HG03432 (cell line): ENCODE measurements at regions not wholly inside any gene's neighbourhood (a gene's known extent, or its start where the extent isn't known, plus 50 kb on each side); places are given as distances from the start of the nearest gene placed in this dataset.

Experiments
- ATAC-seq: cut with Tn5 transposase; IDR thresholded peaks from one replicate; pipeline ENCODE4 v1.9.1; 2021; ENCODE audit warnings: mild to moderate bottlenecking, moderate library complexity; ENCODE audit not compliant: unreplicated experiment

GRCh38 chr13:61039302-61039701, 376.3 kb downstream of the PCDH20 start:
- no peak for ATAC-seq

DNA sequence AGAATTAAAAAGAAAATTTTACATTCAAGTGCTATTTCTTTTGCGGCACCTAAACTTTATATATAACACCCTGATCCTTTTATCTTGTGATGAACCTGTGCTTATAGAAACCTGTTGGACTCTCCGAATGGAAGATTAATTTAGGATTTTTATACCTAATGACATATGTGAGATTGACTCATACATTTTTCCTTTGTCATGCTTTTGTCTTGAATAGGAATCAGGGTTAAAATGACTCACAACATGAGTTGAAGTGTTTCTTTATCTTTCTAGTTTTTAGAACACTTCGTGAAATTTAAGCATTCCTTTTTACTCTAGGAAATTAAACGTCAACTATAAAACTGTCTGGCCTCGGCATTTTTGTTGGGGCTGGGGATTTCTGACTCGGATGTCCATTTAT, 378.9 kb downstream of the PCDH20 start:
- no peak for ATAC-seq

GRCh38 chr13:61030445-61030844, 385.2 kb downstream of the PCDH20 start:
- ATAC-seq, result no peak

DNA sequence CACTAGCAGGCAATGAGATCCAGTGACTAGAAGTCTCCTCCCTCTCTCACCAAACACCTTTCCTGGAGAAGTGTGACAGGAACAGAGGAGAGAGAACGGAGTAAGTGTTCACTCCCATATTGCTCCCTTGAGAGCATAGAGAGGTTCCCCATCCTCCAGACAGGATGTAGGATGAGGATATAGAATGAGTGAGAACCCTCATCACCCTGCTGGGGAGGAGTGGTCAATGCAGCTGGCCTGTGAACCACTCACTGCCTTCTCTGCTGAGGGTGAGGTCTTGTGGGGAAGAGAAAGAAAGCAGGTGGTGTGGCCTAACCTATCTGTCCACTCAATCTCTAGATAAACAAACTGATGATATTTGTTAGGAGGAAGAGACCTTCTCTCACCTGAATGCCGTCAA, 386.6 kb downstream of the PCDH20 start:
- ATAC-seq, result no peak

- ATAC-seq, result no peak
Observed at GRCh38 chr13:61024046-61024445, 391.6 kb downstream of the PCDH20 start.

DNA sequence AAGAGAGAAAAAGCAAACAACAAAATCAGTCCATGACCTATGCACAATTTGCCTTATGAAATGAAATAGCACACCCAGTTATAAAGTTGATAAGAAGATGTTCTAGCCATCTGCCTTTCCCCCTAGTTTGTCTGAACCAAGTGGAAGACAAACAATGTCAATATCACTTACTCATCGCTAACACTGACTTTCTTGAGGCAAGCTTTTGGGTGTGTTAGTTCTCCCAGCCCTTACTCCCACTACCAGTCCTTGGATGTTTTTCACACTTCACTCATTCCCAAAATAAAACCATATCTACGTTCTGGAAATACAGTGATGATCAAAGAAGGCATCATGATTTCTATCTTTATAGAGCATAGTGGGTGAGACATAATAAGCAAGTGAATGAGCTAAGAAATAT, 393.8 kb downstream of the PCDH20 start:
- ATAC-seq, result no peak

GRCh38 chr13:61013796-61014195, 401.9 kb downstream of the PCDH20 start:
- no peak for ATAC-seq

GRCh38 chr13:61010358-61010757, 405.3 kb downstream of the PCDH20 start:
- no peak for ATAC-seq

GRCh38 chr13:61002686-61003085, 413.0 kb downstream of the PCDH20 start:
- ATAC-seq, result no peak

DNA sequence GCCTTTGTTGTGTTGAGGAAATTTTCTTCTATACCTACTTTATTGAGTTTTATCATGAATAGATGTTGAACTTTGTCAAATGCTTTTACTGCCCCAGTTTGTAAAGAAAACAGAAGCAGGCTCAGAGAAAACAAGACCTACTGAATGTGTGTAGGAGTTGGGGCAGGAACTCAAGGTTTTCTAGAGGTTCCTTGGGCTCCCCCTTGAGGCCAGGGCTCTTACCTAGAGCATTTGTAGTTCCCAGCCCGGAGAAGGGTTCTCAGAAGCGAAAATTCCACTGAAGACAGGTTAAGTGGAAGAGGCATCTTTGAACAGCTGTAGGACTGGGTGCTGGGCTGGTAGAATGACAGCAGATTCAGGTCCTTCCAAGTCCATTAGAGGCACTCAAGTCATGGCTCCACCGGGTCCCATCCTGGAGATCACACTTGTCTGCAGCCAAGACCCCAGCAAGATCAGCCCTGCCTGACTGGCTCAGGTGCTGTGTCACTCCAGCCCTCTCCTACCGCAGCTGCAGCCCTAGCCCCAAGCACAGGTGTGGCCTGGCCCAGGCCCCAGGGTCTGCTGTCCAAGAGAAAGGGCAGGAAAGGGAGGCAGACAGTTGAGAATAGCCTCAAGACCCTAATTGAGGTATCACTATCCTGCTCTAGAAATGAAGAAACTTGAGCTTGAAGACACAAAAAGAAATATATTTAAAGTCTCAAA, 425.5 kb downstream of the PCDH20 start:
- ATAC-seq, result no peak

GRCh38 chr13:60986301-60986700, 429.3 kb downstream of the PCDH20 start:
- no peak for ATAC-seq

- ATAC-seq, result no peak
Observed at GRCh38 chr13:60981407-60981806, 434.2 kb downstream of the PCDH20 start.

DNA sequence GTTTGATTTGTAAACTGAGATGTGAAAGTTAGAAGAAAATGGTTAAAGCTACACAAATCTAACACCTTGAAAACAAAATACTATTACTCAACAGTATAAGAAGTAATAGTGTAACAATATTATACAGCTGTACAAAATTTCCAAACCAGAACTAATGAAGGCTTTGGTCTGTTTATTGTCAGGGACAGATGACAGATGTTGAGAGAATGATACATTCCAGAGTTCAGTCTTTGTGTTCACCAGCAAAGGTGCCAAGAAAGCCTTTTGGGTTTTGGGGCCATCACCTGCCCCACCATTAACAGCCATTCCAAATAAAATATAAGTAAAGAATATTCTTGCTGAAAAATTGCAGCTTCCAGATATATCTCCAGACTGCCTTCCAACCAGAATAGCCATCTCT, 439.3 kb downstream of the PCDH20 start:
- ATAC-seq, result no peak

- no peak for ATAC-seq
Observed at GRCh38 chr13:60974296-60974695, 441.4 kb downstream of the PCDH20 start.

DNA sequence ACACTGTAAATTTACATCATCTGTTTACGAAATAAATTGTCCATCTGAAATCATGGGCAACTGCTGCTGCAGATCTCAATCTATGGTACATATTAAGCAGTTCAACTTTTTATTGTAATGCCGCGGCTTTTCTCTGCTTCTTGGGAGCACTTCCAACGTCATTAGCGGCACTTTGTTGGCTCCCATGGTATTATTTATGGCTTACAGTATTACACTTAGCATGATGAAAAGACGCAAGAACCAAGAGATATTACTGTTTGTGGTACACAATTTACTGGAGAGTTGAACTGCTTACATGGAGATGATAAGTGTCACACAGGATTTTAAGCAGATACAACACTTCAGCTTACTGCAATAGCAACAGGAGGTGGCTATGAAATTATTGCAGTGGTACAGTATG, 442.1 kb downstream of the PCDH20 start:
- ATAC-seq, result no peak

- ATAC-seq, result no peak
Observed at GRCh38 chr13:60970736-60971135, 444.9 kb downstream of the PCDH20 start.

DNA sequence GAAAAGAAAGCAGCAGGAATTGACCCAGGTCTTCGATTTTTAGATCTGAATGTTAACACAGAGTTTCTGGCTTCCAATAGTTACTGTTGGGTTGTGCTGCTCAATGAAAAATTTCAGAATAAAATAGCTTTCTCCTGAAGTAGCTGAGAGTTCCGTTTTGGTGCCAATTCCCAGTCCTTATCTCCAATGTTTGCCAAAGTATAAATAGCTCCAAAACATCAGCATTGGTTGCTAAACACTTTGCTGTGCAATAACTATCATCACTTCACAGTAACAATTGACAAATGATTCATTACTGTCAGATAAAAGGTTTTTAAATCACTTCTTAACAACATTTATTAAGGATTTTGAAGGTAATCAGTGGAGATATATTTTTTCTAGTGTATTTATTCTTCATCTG, 446.0 kb downstream of the PCDH20 start:
- no peak for ATAC-seq

- no peak for ATAC-seq
Observed at GRCh38 chr13:60959427-60959826, 456.2 kb downstream of the PCDH20 start.

DNA sequence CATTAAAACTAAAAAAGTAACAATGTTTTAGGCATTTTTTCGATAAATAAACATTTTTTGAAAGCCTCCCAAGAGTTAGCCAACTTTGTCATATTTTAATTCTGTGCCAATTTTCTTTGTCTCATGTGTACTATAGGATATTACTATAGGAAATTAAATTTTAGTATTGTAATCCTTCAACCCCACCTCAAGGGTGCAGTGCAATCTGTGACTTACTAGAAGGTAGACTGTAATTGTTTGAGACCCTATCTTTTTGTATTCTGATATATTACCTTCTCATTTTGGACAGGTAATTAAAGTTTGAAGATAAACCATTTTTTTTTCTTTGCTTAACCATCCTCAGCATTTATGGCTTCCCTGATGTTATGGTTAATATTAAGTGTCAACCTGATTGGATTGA, 457.8 kb downstream of the PCDH20 start:
- no peak for ATAC-seq

- no peak for ATAC-seq
Observed at GRCh38 chr13:60945396-60945795, 470.3 kb downstream of the PCDH20 start.

- no peak for ATAC-seq
Observed at GRCh38 chr13:60944863-60945262, 470.8 kb downstream of the PCDH20 start.

DNA sequence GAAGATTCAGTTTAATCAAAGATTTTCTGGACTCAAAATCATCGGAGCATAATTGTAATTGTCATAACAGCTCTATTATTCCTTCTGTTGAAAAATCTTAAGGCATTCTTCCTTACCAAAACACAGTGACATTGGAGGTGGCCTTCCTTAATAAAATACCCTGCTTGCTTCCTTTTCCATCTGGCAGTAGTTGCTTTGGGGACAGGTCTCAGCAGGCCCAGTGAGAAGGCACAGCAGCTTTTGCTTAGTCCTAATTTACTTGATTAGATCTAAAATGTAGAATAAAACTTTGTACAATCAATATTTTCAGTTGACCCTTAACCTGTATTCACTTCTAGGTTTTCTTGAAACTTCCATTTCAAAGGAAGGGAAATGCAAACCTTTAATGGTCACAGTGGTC, 471.6 kb downstream of the PCDH20 start:
- ATAC-seq, result no peak

GRCh38 chr13:60936281-60936680, 479.4 kb downstream of the PCDH20 start:
- no peak for ATAC-seq
